ENCODE measurements at regions not wholly inside any gene's neighbourhood (a gene's known extent, or its start where the extent isn't known, plus 50 kb on each side); places are given as distances from the start of the nearest gene placed in this dataset.
"Not testable (repeated sequence)": the region's sequence is repeated elsewhere in the genome, so short reads cannot be mapped to it uniquely, and the experiment has no call there.

GRCh38 chr10:65143723-65144122 is 1622.5 kb downstream of the REEP3 start:
- H3K36me3 ChIP-seq (ENCODE audit: insufficient read depth, low read length), result no peaks in the 10 kb centered on the region
- no peak overlapping the region for H3K9ac ChIP-seq (ENCODE audit: low read depth, low read length)
- no peaks in the 10 kb centered on the region for H3K9me3 ChIP-seq (ENCODE audit: control insufficient read depth, insufficient read depth, low read length)
- H3K4me1 ChIP-seq (ENCODE audit: insufficient read depth, low read length), result no peaks in the 10 kb centered on the region

GRCh38 chr10:65149878-65150277 is 1628.7 kb downstream of the REEP3 start:
- Histone ChIP-seq H3K9ac (ENCODE audit: low read depth, low read length) (no peak overlapping the region), H3K36me3 (ENCODE audit: insufficient read depth, low read length) (no peaks in the 10 kb centered on the region), H3K9me3 (ENCODE audit: control insufficient read depth, insufficient read depth, low read length) (no peaks in the 10 kb centered on the region), H3K4me1 (ENCODE audit: insufficient read depth, low read length) (no peaks in the 10 kb centered on the region)

- no peaks in the 10 kb centered on the region for H3K9me3 ChIP-seq (ENCODE audit: control insufficient read depth, insufficient read depth, low read length)
- no peaks in the 10 kb centered on the region for H3K36me3 ChIP-seq (ENCODE audit: insufficient read depth, low read length)
- H3K4me1 ChIP-seq (ENCODE audit: insufficient read depth, low read length), result no peaks in the 10 kb centered on the region
- no peak overlapping the region for H3K9ac ChIP-seq (ENCODE audit: low read depth, low read length)
These were observed 1645.1 kb downstream of the REEP3 start for GRCh38 chr10:65166272-65166671.

GRCh38 chr10:65172249-65172648 is 1651.0 kb downstream of the REEP3 start:
- no peak overlapping the region for H3K9ac ChIP-seq (ENCODE audit: low read depth, low read length)
- H3K9me3 ChIP-seq (ENCODE audit: control insufficient read depth, insufficient read depth, low read length), result no peaks in the 10 kb centered on the region
- H3K36me3 ChIP-seq (ENCODE audit: insufficient read depth, low read length), result no peaks in the 10 kb centered on the region
- H3K4me1 ChIP-seq (ENCODE audit: insufficient read depth, low read length), result no peaks in the 10 kb centered on the region

- H3K9me3 ChIP-seq (ENCODE audit: control insufficient read depth, insufficient read depth, low read length), result no peaks in the 10 kb centered on the region
- H3K36me3 ChIP-seq (ENCODE audit: insufficient read depth, low read length), result no peaks in the 10 kb centered on the region
- no peaks in the 10 kb centered on the region for H3K4me1 ChIP-seq (ENCODE audit: insufficient read depth, low read length)
- H3K9ac ChIP-seq (ENCODE audit: low read depth, low read length), result no peak overlapping the region
These were observed 1655.8 kb downstream of the REEP3 start for GRCh38 chr10:65176994-65177393.

GRCh38 chr10:65183236-65183635 is 1662.0 kb downstream of the REEP3 start:
- no peak overlapping the region for H3K9ac ChIP-seq (ENCODE audit: low read depth, low read length)
- no peaks in the 10 kb centered on the region for H3K4me1 ChIP-seq (ENCODE audit: insufficient read depth, low read length)
- H3K36me3 ChIP-seq (ENCODE audit: insufficient read depth, low read length), result no peaks in the 10 kb centered on the region
- no peaks in the 10 kb centered on the region for H3K9me3 ChIP-seq (ENCODE audit: control insufficient read depth, insufficient read depth, low read length)

GRCh38 chr10:65186668-65187067 is 1665.5 kb downstream of the REEP3 start:
- H3K9ac ChIP-seq (ENCODE audit: low read depth, low read length); H3K9me3 ChIP-seq (ENCODE audit: control insufficient read depth, insufficient read depth, low read length): not testable (repeated sequence)

GRCh38 chr10:65194126-65194525 is 1672.9 kb downstream of the REEP3 start:
- Histone ChIP-seq H3K9ac (ENCODE audit: low read depth, low read length) (no peak overlapping the region), H3K9me3 (ENCODE audit: control insufficient read depth, insufficient read depth, low read length) (no peaks in the 10 kb centered on the region), H3K36me3 (ENCODE audit: insufficient read depth, low read length) (no peaks in the 10 kb centered on the region), H3K4me1 (ENCODE audit: insufficient read depth, low read length) (no peaks in the 10 kb centered on the region)

More at GRCh38 chr10:65186668-65187067, 1665.5 kb downstream of the REEP3 start:
- H3K4me1 ChIP-seq (ENCODE audit: insufficient read depth, low read length); H3K36me3 ChIP-seq (ENCODE audit: insufficient read depth, low read length): not testable (repeated sequence)

GRCh38 chr10:65194555-65194954 is 1673.4 kb downstream of the REEP3 start:
- Histone ChIP-seq H3K9me3 (ENCODE audit: control insufficient read depth, insufficient read depth, low read length) (no peaks in the 10 kb centered on the region), H3K4me1 (ENCODE audit: insufficient read depth, low read length) (no peaks in the 10 kb centered on the region), H3K36me3 (ENCODE audit: insufficient read depth, low read length) (no peaks in the 10 kb centered on the region), H3K9ac (ENCODE audit: low read depth, low read length) (no peak overlapping the region)

GRCh38 chr10:65196111-65196510 is 1674.9 kb downstream of the REEP3 start:
- Histone ChIP-seq H3K4me1 (ENCODE audit: insufficient read depth, low read length) (no peaks in the 10 kb centered on the region), H3K9ac (ENCODE audit: low read depth, low read length) (no peak overlapping the region), H3K9me3 (ENCODE audit: control insufficient read depth, insufficient read depth, low read length) (no peaks in the 10 kb centered on the region), H3K36me3 (ENCODE audit: insufficient read depth, low read length) (no peaks in the 10 kb centered on the region)

- H3K9ac ChIP-seq (ENCODE audit: low read depth, low read length), result no peak overlapping the region
- no peaks in the 10 kb centered on the region for H3K4me1 ChIP-seq (ENCODE audit: insufficient read depth, low read length)
- no peaks in the 10 kb centered on the region for H3K36me3 ChIP-seq (ENCODE audit: insufficient read depth, low read length)
- H3K9me3 ChIP-seq (ENCODE audit: control insufficient read depth, insufficient read depth, low read length), result no peaks in the 10 kb centered on the region
These were observed 1676.7 kb downstream of the REEP3 start for GRCh38 chr10:65197935-65198334.

GRCh38 chr10:65201491-65201890 is 1680.3 kb downstream of the REEP3 start:
- no peaks in the 10 kb centered on the region for H3K4me1 ChIP-seq (ENCODE audit: insufficient read depth, low read length)
- no peak overlapping the region for H3K9ac ChIP-seq (ENCODE audit: low read depth, low read length)
- H3K36me3 ChIP-seq (ENCODE audit: insufficient read depth, low read length), result no peaks in the 10 kb centered on the region
- no peaks in the 10 kb centered on the region for H3K9me3 ChIP-seq (ENCODE audit: control insufficient read depth, insufficient read depth, low read length)

GRCh38 chr10:65204999-65205398 is 1683.8 kb downstream of the REEP3 start:
- Histone ChIP-seq H3K9me3 (ENCODE audit: control insufficient read depth, insufficient read depth, low read length) (no peaks in the 10 kb centered on the region), H3K9ac (ENCODE audit: low read depth, low read length) (no peak overlapping the region), H3K4me1 (ENCODE audit: insufficient read depth, low read length) (no peaks in the 10 kb centered on the region), H3K36me3 (ENCODE audit: insufficient read depth, low read length) (no peaks in the 10 kb centered on the region)

GRCh38 chr10:65213170-65213569 is 1692.0 kb downstream of the REEP3 start:
- H3K4me1 ChIP-seq (ENCODE audit: insufficient read depth, low read length), result no peaks in the 10 kb centered on the region
- H3K9ac ChIP-seq (ENCODE audit: low read depth, low read length), result no peak overlapping the region
- no peaks in the 10 kb centered on the region for H3K36me3 ChIP-seq (ENCODE audit: insufficient read depth, low read length)
- no peaks in the 10 kb centered on the region for H3K9me3 ChIP-seq (ENCODE audit: control insufficient read depth, insufficient read depth, low read length)

- Histone ChIP-seq H3K9me3 (ENCODE audit: control insufficient read depth, insufficient read depth, low read length) (no peaks in the 10 kb centered on the region), H3K4me1 (ENCODE audit: insufficient read depth, low read length) (no peaks in the 10 kb centered on the region), H3K36me3 (ENCODE audit: insufficient read depth, low read length) (no peaks in the 10 kb centered on the region), H3K9ac (ENCODE audit: low read depth, low read length) (no peak overlapping the region)
These were observed 1698.2 kb downstream of the REEP3 start for GRCh38 chr10:65219444-65219843.

GRCh38 chr10:65231148-65231547 is 1694.7 kb upstream of the LRRTM3 start:
- Histone ChIP-seq H3K9ac (ENCODE audit: low read depth, low read length) (no peak overlapping the region), H3K4me1 (ENCODE audit: insufficient read depth, low read length) (peaks cover 4% of the 10 kb centered on the region; the same call in 1 of the 2 replicates), H3K9me3 (ENCODE audit: control insufficient read depth, insufficient read depth, low read length) (no peaks in the 10 kb centered on the region), H3K36me3 (ENCODE audit: insufficient read depth, low read length) (no peaks in the 10 kb centered on the region)

Measured in ES-I3 (cell line).